Mucosa of rectum (tissue), 2 donors: ENCODE measurements at regions not wholly inside any gene's neighbourhood (a gene's known extent, or its start where the extent isn't known, plus 50 kb on each side); places are given as distances from the start of the nearest gene placed in this dataset.

Experiments
- H3K27ac ChIP-seq, 2 donors: one replicate each; pipeline ENCODE4 v1.7.0; 2013; ENCODE audit warnings: inconsistent platforms in 2 of 2, low read depth in 2 of 2, low read length in 2 of 2
- H3K27me3 ChIP-seq, 2 donors: one replicate each; pipeline ENCODE4 v1.7.0; 2013; ENCODE audit warnings: low read length in 2 of 2; ENCODE audit not compliant: control insufficient read depth in 2 of 2, insufficient read depth in 2 of 2
- H3K36me3 ChIP-seq, 2 donors: one replicate each; pipeline ENCODE4 v1.7.0; 2013; ENCODE audit warnings: low read length in 2 of 2; ENCODE audit not compliant: control insufficient read depth in 2 of 2, insufficient read depth in 2 of 2
- H3K4me1 ChIP-seq, 2 donors: one replicate each; pipeline ENCODE4 v1.7.0; 2013; ENCODE audit warnings: low read length in 2 of 2, mild to moderate bottlenecking in 1 of 2; ENCODE audit not compliant: control insufficient read depth in 2 of 2, insufficient read depth in 2 of 2
- H3K4me3 ChIP-seq, 2 donors: one replicate each; pipeline ENCODE4 v1.7.0; 2013; ENCODE audit warnings: low read length in 2 of 2
- H3K9ac ChIP-seq, 2 donors: one replicate each; pipeline ENCODE4 v1.7.0; 2013; ENCODE audit warnings: low read length in 2 of 2, low read depth in 1 of 2, mild to moderate bottlenecking in 1 of 2
- H3K9me3 ChIP-seq, 2 donors: one replicate each; pipeline ENCODE4 v1.7.0; 2013; ENCODE audit warnings: low read length in 2 of 2; ENCODE audit not compliant: control insufficient read depth in 2 of 2
- donor health status: healthy.
- donor health status: Normal muscosa, but diverticular disease.

GRCh38 chr15:81532001-81532400 is 158.0 kb upstream of the TMC3 start:
- H3K4me3 ChIP-seq = no peak overlapping the region
- H3K9me3 ChIP-seq = no peaks in the 10 kb centered on the region
- no peaks in the 10 kb centered on the region for H3K36me3 ChIP-seq
- no peak overlapping the region for H3K9ac ChIP-seq
- no peak overlapping the region for H3K27ac ChIP-seq
- H3K27me3 ChIP-seq = no peaks in the 10 kb centered on the region
- H3K4me1 ChIP-seq = no peaks in the 10 kb centered on the region

GRCh38 chr15:81531109-81531592 is 157.1 kb upstream of the TMC3 start:
- Histone ChIP-seq H3K9ac (no peak overlapping the region), H3K9me3 (no peaks in the 10 kb centered on the region), H3K36me3 (no peaks in the 10 kb centered on the region), H3K27me3 (no peaks in the 10 kb centered on the region), H3K27ac (no peak overlapping the region), H3K4me1 (no peaks in the 10 kb centered on the region), H3K4me3 (no peak overlapping the region)

DNA sequence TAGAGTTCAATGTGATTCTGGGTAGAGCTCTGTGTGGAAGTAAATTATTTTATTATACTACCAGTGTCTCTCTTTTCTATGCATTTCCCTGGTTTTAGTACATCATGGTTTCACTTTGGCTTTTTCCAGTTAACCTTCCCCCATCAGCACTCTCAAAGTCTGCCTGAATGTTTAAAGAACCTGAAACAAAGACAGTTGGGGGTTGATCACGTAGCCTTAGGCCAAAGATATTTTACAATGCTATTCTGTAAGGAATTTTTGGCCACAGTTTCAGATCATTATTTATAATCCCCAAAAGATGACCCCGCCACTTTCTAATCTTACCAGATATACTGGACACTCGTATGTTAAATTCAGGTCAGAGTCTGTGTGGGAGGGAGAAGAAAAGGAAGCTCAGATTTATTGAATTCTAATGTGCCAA is 156.3 kb upstream of the TMC3 start:
- Histone ChIP-seq H3K9ac (no peak overlapping the region), H3K4me1 (no peaks in the 10 kb centered on the region), H3K27me3 (no peaks in the 10 kb centered on the region), H3K36me3 (no peaks in the 10 kb centered on the region), H3K9me3 (no peaks in the 10 kb centered on the region), H3K4me3 (no peak overlapping the region), H3K27ac (no peak overlapping the region)

- Histone ChIP-seq H3K27me3 (no peaks in the 10 kb centered on the region), H3K9ac (no peak overlapping the region), H3K4me1 (no peaks in the 10 kb centered on the region), H3K9me3 (no peaks in the 10 kb centered on the region), H3K27ac (no peak overlapping the region), H3K36me3 (no peaks in the 10 kb centered on the region), H3K4me3 (no peak overlapping the region)
These were observed 155.5 kb upstream of the TMC3 start for GRCh38 chr15:81529481-81529880.

DNA sequence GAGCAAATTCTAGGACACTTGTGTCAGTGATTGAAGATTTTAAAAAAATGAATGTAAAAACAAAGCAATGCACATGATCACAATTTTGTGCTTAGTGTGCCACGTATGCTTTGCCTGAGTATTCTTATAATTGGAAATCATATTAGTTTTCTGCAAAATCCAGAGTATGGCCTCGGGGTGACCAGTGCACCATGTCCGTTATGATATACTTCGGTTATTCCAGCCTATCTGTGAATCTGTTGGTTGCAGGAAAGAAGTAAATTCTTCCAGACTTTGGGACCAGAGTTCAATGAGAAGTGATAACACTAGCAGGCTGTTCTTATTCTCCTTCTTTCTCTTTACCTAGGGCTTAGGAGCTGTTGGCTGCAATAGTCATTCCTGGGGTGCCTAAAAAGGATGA is 152.0 kb upstream of the TMC3 start:
- Histone ChIP-seq H3K4me1 (no peaks in the 10 kb centered on the region), H3K9ac (no peak overlapping the region), H3K4me3 (no peak overlapping the region), H3K36me3 (no peaks in the 10 kb centered on the region), H3K27ac (no peak overlapping the region), H3K9me3 (no peaks in the 10 kb centered on the region), H3K27me3 (no peaks in the 10 kb centered on the region)

DNA sequence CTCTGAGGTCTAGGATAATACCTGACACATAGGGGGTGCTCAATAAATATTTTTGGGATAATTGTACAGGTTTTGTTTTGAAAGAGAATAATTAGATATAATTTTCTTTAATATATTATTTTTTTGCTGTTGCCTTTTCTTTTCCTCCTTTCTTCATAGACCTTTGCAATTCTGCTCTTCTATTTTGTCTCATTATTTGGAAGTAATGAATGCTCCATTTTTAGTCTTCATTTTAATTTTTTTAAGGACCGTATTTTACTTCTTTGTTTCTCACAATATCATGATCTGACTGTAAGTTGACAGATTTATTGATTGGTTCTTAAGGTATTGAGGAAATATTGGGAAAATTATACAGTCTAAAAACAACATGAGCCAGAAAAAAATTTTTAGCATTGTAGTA is 150.5 kb upstream of the TMC3 start:
- no peaks in the 10 kb centered on the region for H3K36me3 ChIP-seq
- H3K27ac ChIP-seq = no peak overlapping the region
- H3K4me1 ChIP-seq = no peaks in the 10 kb centered on the region
- H3K9me3 ChIP-seq = no peaks in the 10 kb centered on the region
- H3K9ac ChIP-seq = no peak overlapping the region
- H3K4me3 ChIP-seq = no peak overlapping the region
- no peaks in the 10 kb centered on the region for H3K27me3 ChIP-seq

DNA sequence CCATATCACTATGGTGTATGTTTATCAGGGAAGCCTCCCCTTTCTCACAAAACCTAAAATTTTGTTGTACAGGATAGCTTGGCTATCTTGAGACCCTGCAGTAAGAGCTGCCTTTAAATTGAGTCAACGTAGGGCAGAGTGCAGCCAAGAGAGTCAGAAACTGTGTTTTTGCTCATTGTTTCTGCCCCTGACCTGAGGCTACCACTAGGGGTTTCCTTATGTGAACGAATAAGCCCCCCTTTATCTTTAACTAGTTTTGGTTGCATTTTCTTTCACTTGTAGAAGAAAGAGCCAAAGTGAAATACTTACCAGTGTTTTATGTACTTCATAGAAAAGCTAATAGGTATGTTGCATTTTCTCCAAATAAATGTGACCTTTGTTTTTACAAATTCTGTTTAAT is 149.9 kb upstream of the TMC3 start:
- Histone ChIP-seq H3K4me1 (no peaks in the 10 kb centered on the region), H3K36me3 (no peaks in the 10 kb centered on the region), H3K27me3 (no peaks in the 10 kb centered on the region), H3K4me3 (no peak overlapping the region), H3K27ac (no peak overlapping the region), H3K9ac (no peak overlapping the region), H3K9me3 (no peaks in the 10 kb centered on the region)

- no peak overlapping the region for H3K9ac ChIP-seq
- no peak overlapping the region for H3K27ac ChIP-seq
- no peaks in the 10 kb centered on the region for H3K36me3 ChIP-seq
- H3K4me1 ChIP-seq = no peaks in the 10 kb centered on the region
- no peak overlapping the region for H3K4me3 ChIP-seq
- H3K27me3 ChIP-seq = no peaks in the 10 kb centered on the region
- no peaks in the 10 kb centered on the region for H3K9me3 ChIP-seq
These were observed 146.5 kb upstream of the TMC3 start for GRCh38 chr15:81520480-81520879.

- Histone ChIP-seq H3K36me3 (no peaks in the 10 kb centered on the region), H3K4me1 (no peaks in the 10 kb centered on the region), H3K27me3 (no peaks in the 10 kb centered on the region), H3K9me3 (no peaks in the 10 kb centered on the region), H3K4me3 (no peak overlapping the region), H3K27ac (no peak overlapping the region), H3K9ac (no peak overlapping the region)
These were observed 142.4 kb upstream of the TMC3 start for GRCh38 chr15:81516461-81516860.

DNA sequence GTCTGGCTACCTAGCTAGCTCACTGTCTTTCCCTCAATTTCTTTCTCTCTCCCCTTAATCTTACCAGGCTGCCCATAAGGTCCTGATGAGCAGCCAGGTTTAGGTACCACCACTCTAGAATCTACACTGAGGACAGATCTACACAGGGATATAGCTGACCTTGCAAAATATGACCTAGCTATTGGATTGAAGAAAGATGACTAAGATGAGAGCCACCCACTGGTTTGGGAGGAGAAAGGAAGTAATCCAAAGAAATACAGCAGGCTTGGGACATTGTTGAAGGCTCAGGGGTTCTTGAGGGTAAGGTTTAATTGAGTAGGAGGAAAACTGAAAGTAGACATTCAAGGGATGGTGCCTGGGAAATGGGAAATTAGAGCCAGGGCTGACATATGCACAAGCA is 142.0 kb upstream of the TMC3 start:
- Histone ChIP-seq H3K9me3 (no peaks in the 10 kb centered on the region), H3K27ac (no peak overlapping the region), H3K9ac (no peak overlapping the region), H3K36me3 (no peaks in the 10 kb centered on the region), H3K4me1 (no peaks in the 10 kb centered on the region), H3K27me3 (no peaks in the 10 kb centered on the region), H3K4me3 (no peak overlapping the region)

GRCh38 chr15:81514725-81515124 is 140.7 kb upstream of the TMC3 start:
- Histone ChIP-seq H3K4me1 (no peaks in the 10 kb centered on the region), H3K36me3 (no peaks in the 10 kb centered on the region), H3K9me3 (no peaks in the 10 kb centered on the region), H3K27me3 (no peaks in the 10 kb centered on the region), H3K4me3 (no peak overlapping the region), H3K27ac (no peak overlapping the region), H3K9ac (no peak overlapping the region)
